Neural progenitor cell (in vitro differentiated cells): ENCODE measurements at regions not wholly inside any gene's neighbourhood (a gene's known extent, or its start where the extent isn't known, plus 50 kb on each side); places are given as distances from the start of the nearest gene placed in this dataset.

Experiments
- CTCF ChIP-seq: fragments of 200-600 bp; sonication (generic); IDR thresholded peaks from 2 replicates; pipeline ENCODE4 v1.5.1; 2017; ENCODE audit warnings: antibody characterized with exemption, mild to moderate bottlenecking
- EZH2 ChIP-seq: fragments of 200-600 bp; sonication (generic); IDR thresholded peaks from 2 replicates; pipeline ENCODE4 v1.6.1; 2017; ENCODE audit warnings: antibody characterized with exemption, mild to moderate bottlenecking, moderate library complexity
- EZH2phosphoT487 ChIP-seq: fragments of 200-600 bp; sonication (generic); IDR thresholded peaks from 2 replicates; pipeline ENCODE4 v1.6.1; 2017; ENCODE audit warnings: antibody characterized with exemption

GRCh38 chr14:28671425-28671824, 95.2 kb upstream of the FOXG1 start:
- no peak for TF ChIP-seq CTCF
- TF ChIP-seq EZH2, result no peak
- TF ChIP-seq EZH2phosphoT487, result no peak
